IPS DF 4.7 (cell line): ENCODE measurements at regions not wholly inside any gene's neighbourhood (a gene's known extent, or its start where the extent isn't known, plus 50 kb on each side); places are given as distances from the start of the nearest gene placed in this dataset.
"Not testable (repeated sequence)": the region's sequence is repeated elsewhere in the genome, so short reads cannot be mapped to it uniquely, and the experiment has no call there.

Experiments used
- DNase-seq: peaks from one replicate; pipeline ENCODE4 v3.0.0-alpha.2; 2013; ENCODE audit warnings: low spot score; ENCODE audit errors: extremely low read depth

DNA sequence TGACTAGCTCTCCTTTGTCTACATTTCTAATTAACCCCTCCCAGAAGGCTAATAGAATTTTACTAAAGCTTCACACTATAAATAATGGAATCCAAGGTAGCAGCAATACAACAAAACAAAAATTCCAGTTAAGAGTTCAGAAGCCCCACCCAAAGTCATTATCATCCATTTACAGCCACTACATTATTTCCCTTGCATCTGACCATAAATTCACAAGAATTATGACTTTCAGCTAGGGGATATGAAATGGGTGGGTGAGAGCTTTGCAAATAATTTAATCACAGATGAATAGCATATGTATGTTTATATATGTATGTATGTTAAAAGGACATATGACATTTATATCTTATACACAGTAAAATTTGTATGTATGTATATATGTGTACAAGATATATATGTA lies 65.3 kb upstream of the PTGDR start:
- DNase-seq = no peak

- DNase-seq = no peak
Measured at GRCh38 chr14:52190337-52190931, 77.1 kb upstream of the PTGDR start.

DNA sequence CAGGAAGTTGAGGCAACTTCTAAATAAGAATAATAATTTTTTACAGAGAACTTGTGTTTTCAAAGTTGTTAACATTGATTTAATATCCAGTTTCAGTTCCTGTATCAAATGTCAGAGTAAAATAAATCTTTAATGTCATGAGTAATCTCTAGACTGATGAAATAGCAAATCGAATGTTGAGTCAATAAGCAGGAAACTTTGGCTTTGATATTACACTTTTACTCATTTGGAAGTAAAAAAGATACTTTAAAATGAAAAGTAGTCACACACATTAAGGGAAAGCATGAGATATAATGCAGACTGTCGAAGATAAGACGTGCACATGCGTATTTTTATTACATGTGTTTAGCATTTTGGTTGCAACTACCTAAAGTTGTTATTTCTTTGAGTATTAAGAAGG lies 78.2 kb upstream of the PTGDR start:
- no peak for DNase-seq

- no peak for DNase-seq
Measured at GRCh38 chr14:52188381-52188780, 79.1 kb upstream of the PTGDR start.

DNA sequence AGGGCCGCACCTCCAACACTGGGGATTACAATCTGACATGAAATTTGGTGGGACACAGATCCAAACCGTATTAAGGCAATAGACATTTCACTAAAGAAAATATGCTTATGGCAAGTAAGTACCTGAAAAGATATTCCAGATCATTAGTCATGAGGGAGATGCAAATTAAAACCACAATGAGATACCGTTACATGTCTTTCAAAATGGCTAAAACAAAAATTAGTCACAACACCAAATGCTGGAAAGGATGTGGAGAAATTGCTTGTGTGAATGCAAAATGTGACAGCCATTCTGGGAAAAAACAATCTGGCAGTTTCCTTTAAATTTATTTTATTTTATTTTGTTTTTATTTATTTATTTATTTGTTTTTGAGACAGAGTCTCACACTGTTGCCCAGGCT lies 82.3 kb upstream of the PTGDR start:
- no peak for DNase-seq

- no peak for DNase-seq
Measured at GRCh38 chr14:52182853-52183252, 84.6 kb upstream of the PTGDR start.

DNA sequence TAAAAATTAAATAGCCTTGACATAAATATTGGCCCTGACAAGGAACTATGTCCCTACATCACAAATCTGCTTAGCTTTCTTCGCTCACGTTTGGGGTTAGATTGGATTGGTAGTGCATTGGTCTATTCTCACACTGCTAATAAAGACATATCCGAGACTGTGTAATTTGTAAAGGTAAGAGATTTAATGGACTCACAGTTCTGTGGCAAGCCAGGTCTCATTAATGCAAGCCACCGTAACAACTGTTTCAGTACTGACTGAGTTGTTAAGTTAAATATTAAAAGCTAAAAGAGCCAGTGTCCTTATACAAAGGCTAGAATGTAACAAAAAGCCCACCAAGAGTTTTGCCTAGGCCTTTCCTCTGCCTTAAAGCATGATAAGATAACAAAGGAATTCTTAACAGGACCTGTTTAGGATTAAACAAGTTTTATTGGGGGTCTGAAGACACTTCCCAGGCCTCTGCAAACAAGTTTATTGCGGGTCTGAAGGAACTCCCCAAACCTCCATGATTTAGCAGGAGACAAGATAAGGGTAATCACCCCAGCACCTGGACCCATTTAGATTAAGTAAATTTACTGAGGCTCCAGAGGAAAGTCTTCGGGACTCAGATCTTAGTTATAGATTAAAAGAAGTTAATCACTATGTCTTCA lies 88.2 kb upstream of the PTGDR start:
- DNase-seq = no peak

GRCh38 chr14:52175982-52176502 lies 91.5 kb upstream of the PTGDR start:
- DNase-seq = no peak

GRCh38 chr14:52171932-52172331 lies 95.6 kb upstream of the PTGDR start:
- DNase-seq = not testable (repeated sequence)

DNA sequence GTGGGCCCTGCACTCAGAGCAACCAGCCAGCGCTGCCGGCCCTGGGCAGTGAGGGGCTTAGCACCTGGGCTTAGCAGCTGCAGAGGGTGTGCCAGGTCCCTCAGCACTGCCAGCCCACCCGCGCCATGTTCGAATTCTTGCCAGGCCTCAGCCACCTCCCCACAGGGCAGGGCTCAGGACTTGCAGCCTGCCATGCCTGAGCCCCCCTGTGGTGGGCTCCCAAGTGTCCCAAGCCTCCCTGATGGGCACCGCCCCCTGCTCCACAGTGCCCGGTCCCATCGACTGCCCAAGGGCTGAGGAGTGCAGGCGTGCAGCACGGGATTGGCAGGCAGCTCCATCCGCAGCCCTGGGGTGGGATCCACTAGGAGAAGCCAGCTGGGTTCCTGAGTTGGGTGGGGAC lies 98.0 kb upstream of the NID2 start:
- DNase-seq = no peak

- DNase-seq = no peak
Measured at GRCh38 chr14:52155651-52156213, 86.9 kb upstream of the NID2 start.

DNA sequence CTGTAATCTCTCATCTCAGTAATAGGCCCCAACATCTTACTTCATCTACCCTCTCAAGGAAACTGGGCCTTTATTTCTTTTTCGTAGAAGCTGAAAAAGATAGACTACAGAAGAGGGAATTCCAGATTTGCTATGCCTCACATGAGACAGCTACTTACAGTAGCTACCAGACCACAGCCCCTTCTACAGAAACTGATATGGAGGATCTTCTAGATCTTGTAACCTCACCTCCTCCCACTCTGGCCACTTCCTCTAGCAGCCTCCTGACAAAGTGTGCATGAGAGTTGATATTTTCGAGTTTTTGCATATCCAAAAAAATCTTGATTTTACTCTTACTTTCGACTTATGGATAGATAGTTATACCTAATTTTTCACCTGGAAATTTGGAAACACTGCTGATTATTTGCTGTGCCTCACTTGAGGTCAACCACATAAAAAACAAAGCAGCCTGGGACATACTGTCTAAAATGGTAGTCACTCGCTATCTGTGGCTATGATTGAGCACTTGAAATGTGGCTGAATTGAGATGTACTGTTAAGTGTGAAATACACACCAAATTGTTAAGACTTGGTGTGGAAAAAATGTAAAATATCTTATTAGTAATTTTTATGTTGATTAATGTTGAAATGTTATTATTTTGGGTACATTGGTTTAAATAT lies 86.3 kb upstream of the NID2 start:
- DNase-seq = no peak

- no peak for DNase-seq
Measured at GRCh38 chr14:52153939-52154338, 85.1 kb upstream of the NID2 start.

GRCh38 chr14:52150162-52150561 lies 81.3 kb upstream of the NID2 start:
- DNase-seq = no peak

DNA sequence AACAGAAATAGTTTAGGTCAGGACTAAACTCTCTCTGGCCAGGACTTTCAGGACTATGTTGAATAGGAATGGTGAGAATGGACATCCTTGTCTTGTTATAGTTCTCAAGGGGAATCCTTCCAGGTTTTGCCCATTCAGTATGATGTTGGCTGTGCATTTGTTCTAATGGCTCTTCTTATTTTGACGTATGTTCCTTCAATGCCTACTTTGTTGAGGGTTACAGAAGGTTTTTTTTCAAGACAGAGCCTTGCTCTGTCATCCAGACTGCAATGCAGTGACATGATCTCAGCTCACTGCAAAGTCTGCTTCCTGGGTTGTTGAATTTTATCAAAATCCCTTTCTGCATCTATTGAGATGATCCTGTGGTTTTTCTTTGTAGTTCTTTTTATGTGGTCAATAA lies 79.5 kb upstream of the NID2 start:
- DNase-seq = no peak

- no peak for DNase-seq
Measured at GRCh38 chr14:52146504-52146903, 77.6 kb upstream of the NID2 start.

DNA sequence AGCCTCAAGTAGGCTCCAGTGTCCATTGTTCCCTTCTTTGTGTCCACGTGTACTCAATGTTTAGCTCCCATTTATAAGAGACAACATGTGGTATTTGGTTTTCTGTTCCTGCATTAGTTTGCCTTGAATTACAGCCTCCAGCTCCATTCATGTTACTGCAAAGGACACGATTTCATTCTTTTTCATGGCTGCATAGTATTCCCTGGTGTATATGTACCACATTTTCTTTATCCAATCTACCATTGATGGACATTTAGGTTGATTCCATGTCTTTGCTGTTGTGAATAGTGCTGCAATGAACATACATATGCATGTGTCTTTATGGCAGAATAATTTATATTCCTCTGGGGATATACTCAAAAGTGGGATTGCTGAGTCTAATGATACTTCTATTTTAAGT lies 75.2 kb upstream of the NID2 start:
- not testable (repeated sequence) for DNase-seq

- no peak for DNase-seq
Measured at GRCh38 chr14:52142504-52142903, 73.6 kb upstream of the NID2 start.

GRCh38 chr14:52131640-52132320 lies 62.9 kb upstream of the NID2 start:
- peak; percentile 80 for DNase-seq

GRCh38 chr14:52129721-52130120 lies 60.9 kb upstream of the NID2 start:
- DNase-seq = no peak

- no peak for DNase-seq
Measured at GRCh38 chr14:52125885-52126284, 57.0 kb upstream of the NID2 start.
